ENCODE measurements at regions not wholly inside any gene's neighbourhood (a gene's known extent, or its start where the extent isn't known, plus 50 kb on each side); places are given as distances from the start of the nearest gene placed in this dataset.
"Not testable (repeated sequence)": the region's sequence is repeated elsewhere in the genome, so short reads cannot be mapped to it uniquely, and the experiment has no call there.

GRCh38 chr4:170827562-170828274 lies 738.0 kb upstream of the AADAT start:
- Histone ChIP-seq H3K9me3 (ENCODE audit: low read length) (no peaks in the 10 kb centered on the region), H2AFZ (ENCODE audit: low read depth, low read length) (no peak overlapping the region), H3K27me3 (ENCODE audit: insufficient read depth, low read length) (no peaks in the 10 kb centered on the region), H3K4me1 (ENCODE audit: insufficient read depth, low read length) (no peaks in the 10 kb centered on the region), H3K36me3 (ENCODE audit: insufficient read depth, low read length) (no peaks in the 10 kb centered on the region), H3K4me3 (ENCODE audit: low read length) (no peak overlapping the region)

GRCh38 chr4:170818786-170819185 lies 729.0 kb upstream of the AADAT start:
- Histone ChIP-seq H3K27me3 (ENCODE audit: insufficient read depth, low read length) (no peaks in the 10 kb centered on the region), H2AFZ (ENCODE audit: low read depth, low read length) (no peak overlapping the region), H3K4me3 (ENCODE audit: low read length) (no peak overlapping the region), H3K9me3 (ENCODE audit: low read length) (no peaks in the 10 kb centered on the region), H3K36me3 (ENCODE audit: insufficient read depth, low read length) (no peaks in the 10 kb centered on the region), H3K4me1 (ENCODE audit: insufficient read depth, low read length) (no peaks in the 10 kb centered on the region)

- Histone ChIP-seq H3K36me3 (ENCODE audit: insufficient read depth, low read length) (no peaks in the 10 kb centered on the region), H2AFZ (ENCODE audit: low read depth, low read length) (no peak overlapping the region), H3K9me3 (ENCODE audit: low read length) (no peaks in the 10 kb centered on the region), H3K27me3 (ENCODE audit: insufficient read depth, low read length) (no peaks in the 10 kb centered on the region), H3K4me3 (ENCODE audit: low read length) (no peak overlapping the region), H3K4me1 (ENCODE audit: insufficient read depth, low read length) (no peaks in the 10 kb centered on the region)
These were observed 715.6 kb upstream of the AADAT start for GRCh38 chr4:170805352-170805751.

- Histone ChIP-seq H3K4me1 (ENCODE audit: insufficient read depth, low read length) (no peaks in the 10 kb centered on the region), H3K27me3 (ENCODE audit: insufficient read depth, low read length) (no peaks in the 10 kb centered on the region), H3K4me3 (ENCODE audit: low read length) (no peak overlapping the region), H3K36me3 (ENCODE audit: insufficient read depth, low read length) (no peaks in the 10 kb centered on the region), H2AFZ (ENCODE audit: low read depth, low read length) (no peak overlapping the region), H3K9me3 (ENCODE audit: low read length) (no peaks in the 10 kb centered on the region)
These were observed 715.2 kb upstream of the AADAT start for GRCh38 chr4:170804930-170805329.

- Histone ChIP-seq H2AFZ (ENCODE audit: low read depth, low read length) (no peak overlapping the region), H3K9me3 (ENCODE audit: low read length) (no peaks in the 10 kb centered on the region), H3K27me3 (ENCODE audit: insufficient read depth, low read length) (no peaks in the 10 kb centered on the region), H3K4me1 (ENCODE audit: insufficient read depth, low read length) (no peaks in the 10 kb centered on the region), H3K36me3 (ENCODE audit: insufficient read depth, low read length) (no peaks in the 10 kb centered on the region), H3K4me3 (ENCODE audit: low read length) (no peak overlapping the region)
These were observed 713.7 kb upstream of the AADAT start for GRCh38 chr4:170803492-170803891.

GRCh38 chr4:170801771-170802170 lies 712.0 kb upstream of the AADAT start:
- no peaks in the 10 kb centered on the region for H3K36me3 ChIP-seq (ENCODE audit: insufficient read depth, low read length)
- no peaks in the 10 kb centered on the region for H3K9me3 ChIP-seq (ENCODE audit: low read length)
- no peaks in the 10 kb centered on the region for H3K4me1 ChIP-seq (ENCODE audit: insufficient read depth, low read length)
- no peak overlapping the region for H2AFZ ChIP-seq (ENCODE audit: low read depth, low read length)
- H3K27me3 ChIP-seq (ENCODE audit: insufficient read depth, low read length), result no peaks in the 10 kb centered on the region
- H3K4me3 ChIP-seq (ENCODE audit: low read length), result no peak overlapping the region

- no peaks in the 10 kb centered on the region for H3K9me3 ChIP-seq (ENCODE audit: low read length)
- no peaks in the 10 kb centered on the region for H3K27me3 ChIP-seq (ENCODE audit: insufficient read depth, low read length)
- no peak overlapping the region for H3K4me3 ChIP-seq (ENCODE audit: low read length)
- no peaks in the 10 kb centered on the region for H3K36me3 ChIP-seq (ENCODE audit: insufficient read depth, low read length)
- H3K4me1 ChIP-seq (ENCODE audit: insufficient read depth, low read length), result no peaks in the 10 kb centered on the region
- H2AFZ ChIP-seq (ENCODE audit: low read depth, low read length), result no peak overlapping the region
These were observed 704.8 kb upstream of the AADAT start for GRCh38 chr4:170794525-170794924.

GRCh38 chr4:170788540-170789051 lies 698.8 kb upstream of the AADAT start:
- H3K4me1 ChIP-seq (ENCODE audit: insufficient read depth, low read length); H3K9me3 ChIP-seq (ENCODE audit: low read length); H3K27me3 ChIP-seq (ENCODE audit: insufficient read depth, low read length); H2AFZ ChIP-seq (ENCODE audit: low read depth, low read length); H3K36me3 ChIP-seq (ENCODE audit: insufficient read depth, low read length); H3K4me3 ChIP-seq (ENCODE audit: low read length): not testable (repeated sequence)

- Histone ChIP-seq H3K9me3 (ENCODE audit: low read length) (no peaks in the 10 kb centered on the region), H3K4me3 (ENCODE audit: low read length) (no peak overlapping the region), H3K36me3 (ENCODE audit: insufficient read depth, low read length) (no peaks in the 10 kb centered on the region), H3K27me3 (ENCODE audit: insufficient read depth, low read length) (no peaks in the 10 kb centered on the region), H2AFZ (ENCODE audit: low read depth, low read length) (no peak overlapping the region), H3K4me1 (ENCODE audit: insufficient read depth, low read length) (no peaks in the 10 kb centered on the region)
These were observed 687.9 kb upstream of the AADAT start for GRCh38 chr4:170777663-170778062.

- Histone ChIP-seq H3K27me3 (ENCODE audit: insufficient read depth, low read length) (no peaks in the 10 kb centered on the region), H3K36me3 (ENCODE audit: insufficient read depth, low read length) (no peaks in the 10 kb centered on the region), H3K9me3 (ENCODE audit: low read length) (no peaks in the 10 kb centered on the region), H2AFZ (ENCODE audit: low read depth, low read length) (no peak overlapping the region), H3K4me1 (ENCODE audit: insufficient read depth, low read length) (no peaks in the 10 kb centered on the region), H3K4me3 (ENCODE audit: low read length) (no peak overlapping the region)
These were observed 687.2 kb upstream of the AADAT start for GRCh38 chr4:170776983-170777382.

- no peak overlapping the region for H2AFZ ChIP-seq (ENCODE audit: low read depth, low read length)
- H3K36me3 ChIP-seq (ENCODE audit: insufficient read depth, low read length), result no peaks in the 10 kb centered on the region
- H3K4me3 ChIP-seq (ENCODE audit: low read length), result no peak overlapping the region
- no peaks in the 10 kb centered on the region for H3K27me3 ChIP-seq (ENCODE audit: insufficient read depth, low read length)
- H3K4me1 ChIP-seq (ENCODE audit: insufficient read depth, low read length), result no peaks in the 10 kb centered on the region
- H3K9me3 ChIP-seq (ENCODE audit: low read length), result no peaks in the 10 kb centered on the region
These were observed 686.1 kb upstream of the AADAT start for GRCh38 chr4:170775851-170776250.

- no peaks in the 10 kb centered on the region for H3K36me3 ChIP-seq (ENCODE audit: insufficient read depth, low read length)
- H2AFZ ChIP-seq (ENCODE audit: low read depth, low read length), result no peak overlapping the region
- H3K27me3 ChIP-seq (ENCODE audit: insufficient read depth, low read length), result no peaks in the 10 kb centered on the region
- no peak overlapping the region for H3K4me3 ChIP-seq (ENCODE audit: low read length)
- H3K9me3 ChIP-seq (ENCODE audit: low read length), result no peaks in the 10 kb centered on the region
- H3K4me1 ChIP-seq (ENCODE audit: insufficient read depth, low read length), result no peaks in the 10 kb centered on the region
These were observed 684.0 kb upstream of the AADAT start for GRCh38 chr4:170773709-170774273.

GRCh38 chr4:170772429-170772828 lies 682.7 kb upstream of the AADAT start:
- no peak overlapping the region for H3K4me3 ChIP-seq (ENCODE audit: low read length)
- H3K36me3 ChIP-seq (ENCODE audit: insufficient read depth, low read length), result no peaks in the 10 kb centered on the region
- H3K9me3 ChIP-seq (ENCODE audit: low read length), result no peaks in the 10 kb centered on the region
- no peaks in the 10 kb centered on the region for H3K27me3 ChIP-seq (ENCODE audit: insufficient read depth, low read length)
- no peaks in the 10 kb centered on the region for H3K4me1 ChIP-seq (ENCODE audit: insufficient read depth, low read length)
- H2AFZ ChIP-seq (ENCODE audit: low read depth, low read length), result no peak overlapping the region

- H3K9me3 ChIP-seq (ENCODE audit: low read length), result no peaks in the 10 kb centered on the region
- no peaks in the 10 kb centered on the region for H3K4me1 ChIP-seq (ENCODE audit: insufficient read depth, low read length)
- no peak overlapping the region for H3K4me3 ChIP-seq (ENCODE audit: low read length)
- no peaks in the 10 kb centered on the region for H3K36me3 ChIP-seq (ENCODE audit: insufficient read depth, low read length)
- H3K27me3 ChIP-seq (ENCODE audit: insufficient read depth, low read length), result no peaks in the 10 kb centered on the region
- no peak overlapping the region for H2AFZ ChIP-seq (ENCODE audit: low read depth, low read length)
These were observed 680.9 kb upstream of the AADAT start for GRCh38 chr4:170770664-170771063.
